ENCODE measurements at regions not wholly inside any gene's neighbourhood (a gene's known extent, or its start where the extent isn't known, plus 50 kb on each side); places are given as distances from the start of the nearest gene placed in this dataset.

- H2AFZ ChIP-seq (ENCODE audit: low read length): no peak overlapping the region
- DNase-seq (ENCODE audit: low spot score): no peak
- no peak overlapping the region for H2BK12ac ChIP-seq (ENCODE audit: low read length)
- no peaks in the 10 kb centered on the region for H3K79me1 ChIP-seq (ENCODE audit: low read depth, low read length)
- H3K4me2 ChIP-seq (ENCODE audit: insufficient read depth, low read length, poor library complexity, severe bottlenecking): no peak overlapping the region
- no peak overlapping the region for H3K4ac ChIP-seq (ENCODE audit: low read length)
- H3K27me3 ChIP-seq (ENCODE audit: control insufficient read depth in 3 of 3, insufficient read depth in 3 of 3, low read depth in 1 of 3, low read length in 3 of 3): no peaks in the 10 kb centered on the region
- H2BK120ac ChIP-seq (ENCODE audit: low read depth, low read length): no peak overlapping the region
- H4K8ac ChIP-seq (ENCODE audit: low read depth, low read length): no peak overlapping the region
- no peak overlapping the region for H3K9ac ChIP-seq (ENCODE audit: low read depth, low read length, poor library complexity)
- no peak overlapping the region for H3K23ac ChIP-seq (ENCODE audit: low read depth, low read length, poor library complexity)
- H2BK5ac ChIP-seq (ENCODE audit: low read length): no peak overlapping the region
- peak overlapping the region in 1 of 2 donors; percentile 48 for H3K4me3 ChIP-seq (ENCODE audit: low read length in 2 of 2)
- no peaks in the 10 kb centered on the region for H3K36me3 ChIP-seq (replicated peaks in 1 of 2; ENCODE audit: control insufficient read depth in 2 of 2, insufficient read depth in 2 of 2, low read length in 2 of 2)
- no peak overlapping the region for H3K27ac ChIP-seq (replicated peaks; ENCODE audit: low read length)
- no CpG with 5 or more reads among the region's 15 CpGs for WGBS, 2 donors (ENCODE audit: extremely low coverage in 2 of 2, insufficient read length in 2 of 2, insufficient replicate concordance in 1 of 2)
- no peaks in the 10 kb centered on the region for H3K4me1 ChIP-seq (ENCODE audit: control insufficient read depth in 2 of 2, insufficient read depth in 1 of 2, low read depth in 1 of 2, low read length in 2 of 2)
- H3K14ac ChIP-seq (ENCODE audit: low read length): no peak overlapping the region
- peaks cover 0 to 2% of the 10 kb centered on the region in 2 donors for H3K9me3 ChIP-seq (replicated peaks in 1 of 2; ENCODE audit: control insufficient read depth in 2 of 2, insufficient read depth in 1 of 2, low read depth in 1 of 2, low read length in 2 of 2)
- no peak overlapping the region for H3K18ac ChIP-seq (ENCODE audit: low read length)
- H2AK5ac ChIP-seq (ENCODE audit: low read depth, low read length): no peak overlapping the region
- H4K91ac ChIP-seq (ENCODE audit: low read depth, low read length, poor library complexity): no peak overlapping the region
- no peak overlapping the region for H2BK15ac ChIP-seq (ENCODE audit: low read length)
These were observed 850.4 kb downstream of the GALR1 start for GRCh38 chr18:78099979-78100588.

- no peak overlapping the region for H3K4ac ChIP-seq (ENCODE audit: low read length)
- no peak overlapping the region for H4K8ac ChIP-seq (ENCODE audit: low read depth, low read length)
- peak overlapping the region; percentile 11 for H2AK5ac ChIP-seq (ENCODE audit: low read depth, low read length)
- H2BK12ac ChIP-seq (ENCODE audit: low read length): no peak overlapping the region
- H2BK5ac ChIP-seq (ENCODE audit: low read length): no peak overlapping the region
- H3K79me1 ChIP-seq (ENCODE audit: low read depth, low read length): no peaks in the 10 kb centered on the region
- no CpG with 5 or more reads among the region's 9 CpGs for WGBS, 2 donors (ENCODE audit: extremely low coverage in 2 of 2, insufficient read length in 2 of 2, insufficient replicate concordance in 1 of 2)
- no peak overlapping the region for H3K4me2 ChIP-seq (ENCODE audit: insufficient read depth, low read length, poor library complexity, severe bottlenecking)
- no peak overlapping the region for H3K23ac ChIP-seq (ENCODE audit: low read depth, low read length, poor library complexity)
- peak overlapping the region; percentile 61 for H3K18ac ChIP-seq (ENCODE audit: low read length)
- H3K27ac ChIP-seq (replicated peaks; ENCODE audit: low read length): no peak overlapping the region
- H3K14ac ChIP-seq (ENCODE audit: low read length): no peak overlapping the region
- H4K91ac ChIP-seq (ENCODE audit: low read depth, low read length, poor library complexity): no peak overlapping the region
- no peak overlapping the region for H3K4me3 ChIP-seq (ENCODE audit: low read length in 2 of 2)
- H3K27me3 ChIP-seq (ENCODE audit: control insufficient read depth in 3 of 3, insufficient read depth in 3 of 3, low read depth in 1 of 3, low read length in 3 of 3): no peaks in the 10 kb centered on the region
- H3K9me3 ChIP-seq (replicated peaks in 1 of 2; ENCODE audit: control insufficient read depth in 2 of 2, insufficient read depth in 1 of 2, low read depth in 1 of 2, low read length in 2 of 2): peaks cover 0 to 2% of the 10 kb centered on the region in 2 donors
- H3K4me1 ChIP-seq (ENCODE audit: control insufficient read depth in 2 of 2, insufficient read depth in 1 of 2, low read depth in 1 of 2, low read length in 2 of 2): no peaks in the 10 kb centered on the region
- H2BK15ac ChIP-seq (ENCODE audit: low read length): no peak overlapping the region
- DNase-seq (ENCODE audit: low spot score): no peak
- H3K9ac ChIP-seq (ENCODE audit: low read depth, low read length, poor library complexity): peak overlapping the region; percentile 12
- H3K36me3 ChIP-seq (replicated peaks in 1 of 2; ENCODE audit: control insufficient read depth in 2 of 2, insufficient read depth in 2 of 2, low read length in 2 of 2): no peaks in the 10 kb centered on the region
- H2BK120ac ChIP-seq (ENCODE audit: low read depth, low read length): no peak overlapping the region
- no peak overlapping the region for H2AFZ ChIP-seq (ENCODE audit: low read length)
These were observed 851.4 kb downstream of the GALR1 start for GRCh38 chr18:78101091-78101490.

GRCh38 chr18:78102135-78102534 lies 852.5 kb downstream of the GALR1 start:
- Histone ChIP-seq H3K14ac (ENCODE audit: low read length) (no peak overlapping the region), H3K4ac (ENCODE audit: low read length) (no peak overlapping the region), H3K18ac (ENCODE audit: low read length) (peak overlapping the region; percentile 45), H3K27ac (replicated peaks; ENCODE audit: low read length) (no peak overlapping the region), H3K27me3 (ENCODE audit: control insufficient read depth in 3 of 3, insufficient read depth in 3 of 3, low read depth in 1 of 3, low read length in 3 of 3) (no peaks in the 10 kb centered on the region), H4K91ac (ENCODE audit: low read depth, low read length, poor library complexity) (no peak overlapping the region), H4K8ac (ENCODE audit: low read depth, low read length) (no peak overlapping the region), H3K9ac (ENCODE audit: low read depth, low read length, poor library complexity) (no peak overlapping the region), H3K36me3 (replicated peaks in 1 of 2; ENCODE audit: control insufficient read depth in 2 of 2, insufficient read depth in 2 of 2, low read length in 2 of 2) (no peaks in the 10 kb centered on the region), H2AFZ (ENCODE audit: low read length) (no peak overlapping the region), H2BK15ac (ENCODE audit: low read length) (no peak overlapping the region), H3K79me1 (ENCODE audit: low read depth, low read length) (no peaks in the 10 kb centered on the region), H3K9me3 (replicated peaks in 1 of 2; ENCODE audit: control insufficient read depth in 2 of 2, insufficient read depth in 1 of 2, low read depth in 1 of 2, low read length in 2 of 2) (peaks cover 0 to 2% of the 10 kb centered on the region in 2 donors), H3K4me2 (ENCODE audit: insufficient read depth, low read length, poor library complexity, severe bottlenecking) (no peak overlapping the region), H2AK5ac (ENCODE audit: low read depth, low read length) (no peak overlapping the region), H3K4me3 (ENCODE audit: low read length in 2 of 2) (no peak overlapping the region), H2BK120ac (ENCODE audit: low read depth, low read length) (no peak overlapping the region), H2BK12ac (ENCODE audit: low read length) (no peak overlapping the region), H3K23ac (ENCODE audit: low read depth, low read length, poor library complexity) (no peak overlapping the region), H3K4me1 (ENCODE audit: control insufficient read depth in 2 of 2, insufficient read depth in 1 of 2, low read depth in 1 of 2, low read length in 2 of 2) (no peaks in the 10 kb centered on the region), H2BK5ac (ENCODE audit: low read length) (no peak overlapping the region)
- WGBS, 2 donors (ENCODE audit: extremely low coverage in 2 of 2, insufficient read length in 2 of 2, insufficient replicate concordance in 1 of 2): no CpG with 5 or more reads among the region's 8 CpGs
- DNase-seq (ENCODE audit: low spot score): no peak

GRCh38 chr18:78105611-78106010 lies 856.0 kb downstream of the GALR1 start:
- Histone ChIP-seq H2AK5ac (ENCODE audit: low read depth, low read length) (no peak overlapping the region), H3K36me3 (replicated peaks in 1 of 2; ENCODE audit: control insufficient read depth in 2 of 2, insufficient read depth in 2 of 2, low read length in 2 of 2) (no peaks in the 10 kb centered on the region), H2BK12ac (ENCODE audit: low read length) (no peak overlapping the region), H3K14ac (ENCODE audit: low read length) (no peak overlapping the region), H3K9ac (ENCODE audit: low read depth, low read length, poor library complexity) (no peak overlapping the region), H3K27me3 (ENCODE audit: control insufficient read depth in 3 of 3, insufficient read depth in 3 of 3, low read depth in 1 of 3, low read length in 3 of 3) (no peaks in the 10 kb centered on the region), H2AFZ (ENCODE audit: low read length) (no peak overlapping the region), H3K23ac (ENCODE audit: low read depth, low read length, poor library complexity) (no peak overlapping the region), H2BK5ac (ENCODE audit: low read length) (no peak overlapping the region), H3K4me3 (ENCODE audit: low read length in 2 of 2) (no peak overlapping the region), H3K4ac (ENCODE audit: low read length) (no peak overlapping the region), H3K4me2 (ENCODE audit: insufficient read depth, low read length, poor library complexity, severe bottlenecking) (no peak overlapping the region), H3K79me1 (ENCODE audit: low read depth, low read length) (no peaks in the 10 kb centered on the region), H4K8ac (ENCODE audit: low read depth, low read length) (no peak overlapping the region), H2BK120ac (ENCODE audit: low read depth, low read length) (no peak overlapping the region), H3K4me1 (ENCODE audit: control insufficient read depth in 2 of 2, insufficient read depth in 1 of 2, low read depth in 1 of 2, low read length in 2 of 2) (no peaks in the 10 kb centered on the region), H3K9me3 (replicated peaks in 1 of 2; ENCODE audit: control insufficient read depth in 2 of 2, insufficient read depth in 1 of 2, low read depth in 1 of 2, low read length in 2 of 2) (peaks cover 0 to 2% of the 10 kb centered on the region in 2 donors), H3K27ac (replicated peaks; ENCODE audit: low read length) (no peak overlapping the region), H2BK15ac (ENCODE audit: low read length) (no peak overlapping the region), H4K91ac (ENCODE audit: low read depth, low read length, poor library complexity) (no peak overlapping the region), H3K18ac (ENCODE audit: low read length) (no peak overlapping the region)
- no peak for DNase-seq (ENCODE audit: low spot score)
- no CpG with 5 or more reads among the region's 5 CpGs for WGBS, 2 donors (ENCODE audit: extremely low coverage in 2 of 2, insufficient read length in 2 of 2, insufficient replicate concordance in 1 of 2)

Data from neuronal stem cell (in vitro differentiated cells).